ENCODE measurements at regions not wholly inside any gene's neighbourhood (a gene's known extent, or its start where the extent isn't known, plus 50 kb on each side); places are given as distances from the start of the nearest gene placed in this dataset.

- DNase-seq: no peak
These were observed 558.4 kb downstream of the SLC4A3 start for GRCh38 chr2:220185766-220186305.

- DNase-seq: no peak
These were observed 560.6 kb downstream of the SLC4A3 start for GRCh38 chr2:220188031-220188430.

DNA sequence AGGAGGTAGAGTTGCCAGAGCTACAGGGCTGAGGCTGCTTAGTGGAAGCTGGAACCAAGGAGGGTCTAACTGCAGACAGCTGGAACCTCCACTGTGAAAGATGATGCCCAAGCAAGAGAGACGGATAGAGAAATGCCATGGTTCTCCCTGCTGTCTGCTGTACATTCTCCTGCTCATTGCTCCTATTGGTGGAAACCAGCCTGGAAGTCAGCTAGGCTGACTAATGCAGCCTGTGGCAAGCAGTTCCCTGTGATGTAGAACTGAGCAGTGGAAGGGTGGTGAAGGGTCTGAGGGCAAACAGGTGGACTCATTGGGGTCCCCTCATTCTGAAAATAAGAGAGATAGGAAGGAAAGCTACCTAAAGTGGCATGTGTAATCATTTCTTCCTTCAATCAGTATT is 563.6 kb downstream of the SLC4A3 start:
- no peak for DNase-seq

GRCh38 chr2:220191737-220192136 is 564.3 kb downstream of the SLC4A3 start:
- DNase-seq: no peak

GRCh38 chr2:220192994-220193753 is 565.7 kb downstream of the SLC4A3 start:
- DNase-seq: no peak

DNA sequence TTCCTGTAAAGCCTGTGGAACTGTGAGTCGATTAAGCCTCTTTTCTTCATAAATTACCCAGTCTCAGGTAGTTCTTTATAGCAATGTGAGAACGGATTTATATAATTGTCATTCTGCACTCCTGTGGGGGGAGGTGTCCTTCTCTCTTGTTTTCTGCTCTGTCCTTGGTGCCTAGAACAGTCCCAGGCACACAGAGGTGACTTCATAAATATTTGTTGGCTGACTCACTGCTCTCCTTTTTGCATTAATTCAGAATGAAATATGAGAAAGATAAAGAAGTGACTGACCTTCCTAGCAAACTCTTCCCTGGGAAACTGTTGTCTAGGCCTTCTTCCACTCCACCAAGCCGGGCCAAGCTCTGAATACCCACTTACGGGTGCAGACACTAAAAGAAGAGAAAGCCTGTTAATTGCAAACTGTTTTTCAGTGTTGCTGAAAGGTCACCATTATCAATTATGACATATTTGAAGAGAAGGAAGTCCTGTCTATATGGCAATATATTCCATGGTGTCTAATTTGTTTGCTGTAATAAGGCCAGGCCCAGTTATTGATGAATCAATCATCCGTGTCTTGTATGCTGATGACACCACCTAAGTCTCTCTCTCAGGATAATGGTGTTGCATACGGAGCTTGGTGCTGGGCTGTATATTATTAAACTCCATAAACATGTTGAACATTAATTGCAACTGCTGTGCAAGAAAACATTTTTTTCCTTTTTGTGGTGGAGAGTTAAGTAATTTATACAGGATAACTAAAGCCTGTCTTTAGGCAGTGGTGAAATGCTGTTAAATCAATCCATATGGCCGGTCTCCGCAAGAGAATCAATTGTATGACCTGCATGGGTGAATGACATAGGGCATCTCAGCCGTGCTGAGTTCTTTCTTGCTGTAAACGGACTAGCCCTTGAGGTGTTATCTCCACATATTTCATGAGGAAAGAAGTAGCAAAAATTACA is 567.5 kb downstream of the SLC4A3 start:
- DNase-seq: no peak

DNA sequence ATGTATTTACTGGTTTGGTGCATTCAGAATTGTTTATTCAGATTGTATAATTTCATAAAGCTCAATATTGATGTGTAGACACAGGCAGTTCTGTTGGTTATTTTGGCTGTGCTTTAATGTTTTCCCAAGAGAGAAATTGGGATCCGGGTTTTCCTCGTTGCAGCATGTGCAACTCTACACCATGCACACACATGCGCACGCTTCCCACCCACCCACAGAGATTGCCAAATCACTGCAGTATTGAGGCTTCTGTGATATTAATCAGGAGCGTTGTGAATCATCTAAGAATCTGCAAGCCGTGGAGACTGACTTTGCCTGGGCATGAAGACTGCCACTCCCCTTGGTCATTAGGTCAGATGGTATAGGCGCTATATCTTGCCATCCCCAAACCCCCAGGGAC is 571.5 kb downstream of the SLC4A3 start:
- no peak for DNase-seq

DNA sequence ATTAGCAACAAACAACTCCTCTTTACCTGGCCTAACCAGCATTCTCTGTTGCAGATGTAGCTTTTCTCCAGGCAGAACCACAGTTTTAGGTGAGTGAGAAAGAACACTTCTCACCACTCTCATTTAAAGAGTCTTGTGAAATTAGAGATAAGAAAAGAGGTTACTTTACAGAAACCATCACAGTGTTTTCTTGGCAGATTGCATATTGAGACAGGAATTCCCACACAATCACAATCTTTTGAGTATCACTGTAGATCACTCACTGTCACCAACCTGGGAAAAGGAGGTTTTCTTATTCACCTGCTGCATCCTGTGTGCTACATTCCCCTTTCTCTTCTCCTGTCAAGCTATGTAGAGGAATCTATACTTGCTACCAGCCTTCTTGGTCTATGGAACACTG is 574.6 kb downstream of the SLC4A3 start:
- DNase-seq: no peak

GRCh38 chr2:220209093-220209492 is 581.7 kb downstream of the SLC4A3 start:
- DNase-seq: no peak

DNA sequence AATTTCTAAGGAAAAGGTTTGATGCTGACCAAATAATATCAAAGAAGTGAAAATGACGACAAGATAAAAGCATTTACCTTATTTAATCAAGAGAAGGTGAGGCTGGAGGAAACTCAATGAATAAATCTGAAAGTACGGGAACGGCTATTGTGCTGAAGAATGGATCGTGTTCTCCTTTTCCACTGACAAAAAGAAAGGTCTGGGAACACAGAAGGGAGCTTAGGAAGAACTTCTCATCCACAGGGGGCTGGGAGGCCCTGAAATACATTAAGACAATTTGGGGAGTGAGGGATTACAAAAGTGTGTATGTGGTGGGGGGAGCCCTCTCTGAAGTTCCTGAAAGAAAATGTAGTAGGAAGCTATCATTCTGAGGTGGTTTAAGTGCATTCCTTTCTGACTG is 582.3 kb downstream of the SLC4A3 start:
- DNase-seq: no peak

DNA sequence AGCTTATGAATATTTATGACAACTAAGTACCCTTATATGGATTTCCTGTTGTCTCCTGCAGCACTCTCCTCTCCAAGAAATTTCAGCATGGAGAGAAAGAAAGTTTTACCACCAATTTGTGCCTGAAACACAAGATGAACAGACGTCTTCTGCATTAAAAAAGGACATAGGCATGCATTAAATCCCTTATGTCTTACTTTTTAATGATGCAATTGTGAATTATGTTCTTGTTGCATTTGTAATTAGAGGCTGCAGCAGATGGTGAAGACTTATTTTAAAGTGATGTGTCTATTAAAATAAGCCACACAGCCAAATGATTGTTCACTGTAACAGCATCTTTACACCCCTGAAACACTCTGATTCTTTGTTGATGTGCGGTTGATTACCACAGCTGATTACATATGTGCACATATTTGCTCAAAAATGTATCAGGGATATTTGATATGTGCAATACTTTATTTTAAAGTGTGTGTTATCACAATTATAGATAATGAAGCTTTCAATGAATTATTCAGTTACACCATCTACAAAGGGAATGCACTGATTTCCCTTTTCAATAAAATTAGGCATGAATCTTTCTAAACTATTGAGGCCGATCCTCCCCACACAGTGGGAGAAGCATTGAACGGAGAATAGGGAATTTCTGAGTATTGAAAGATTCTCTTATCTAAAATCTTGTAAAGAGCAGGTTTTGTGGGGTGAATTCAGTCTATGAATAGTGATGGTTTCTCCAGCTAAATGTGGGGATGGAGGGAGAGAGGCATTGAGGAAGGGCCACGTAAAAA is 585.1 kb downstream of the SLC4A3 start:
- DNase-seq: no peak

GRCh38 chr2:220215785-220216184 is 588.4 kb downstream of the SLC4A3 start:
- DNase-seq: no peak

DNA sequence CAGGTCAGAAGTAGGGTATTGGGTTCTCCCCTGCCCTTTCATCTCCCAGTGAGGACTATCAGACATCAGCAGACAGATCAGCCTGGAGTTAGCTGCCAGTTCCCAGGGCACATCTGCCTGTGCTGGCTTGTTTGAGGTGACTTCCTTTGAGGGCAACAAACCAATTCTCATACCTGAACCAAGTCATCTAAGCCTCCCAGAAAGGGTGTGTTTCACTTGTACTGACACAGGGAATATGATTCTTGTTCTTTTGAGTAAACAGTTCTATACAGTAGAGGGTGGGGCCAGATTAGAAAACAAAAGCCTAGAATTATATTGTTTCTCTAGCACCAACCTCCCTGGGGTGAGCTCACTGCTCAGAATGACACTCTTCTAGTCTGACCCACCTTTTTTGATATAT is 591.9 kb downstream of the SLC4A3 start:
- DNase-seq: no peak

- no peak for DNase-seq
These were observed 592.6 kb downstream of the SLC4A3 start for GRCh38 chr2:220220009-220220408.

DNA sequence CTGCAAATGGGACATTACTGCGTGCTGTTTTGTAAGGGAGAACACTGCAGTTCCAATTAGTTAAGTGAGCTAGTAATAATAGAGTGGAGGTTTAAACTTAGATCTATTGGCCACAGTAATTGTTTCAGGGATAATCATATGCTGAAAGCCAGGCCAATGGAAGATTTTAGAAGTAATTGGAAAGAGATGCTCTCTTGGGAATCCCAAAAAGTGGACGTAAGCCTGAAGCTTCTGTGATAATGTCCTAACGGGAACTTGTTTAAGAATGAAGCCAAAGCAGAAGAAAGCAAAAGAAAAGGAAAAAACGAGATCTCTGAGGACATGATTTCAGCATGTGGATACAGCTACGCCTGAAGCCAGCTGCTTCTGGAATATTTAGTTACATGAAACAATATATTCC is 594.6 kb downstream of the SLC4A3 start:
- DNase-seq: no peak

GRCh38 chr2:220224691-220225543 is 597.5 kb downstream of the SLC4A3 start:
- no peak for DNase-seq

GRCh38 chr2:220226076-220226475 is 598.6 kb downstream of the SLC4A3 start:
- DNase-seq: no peak

DNA sequence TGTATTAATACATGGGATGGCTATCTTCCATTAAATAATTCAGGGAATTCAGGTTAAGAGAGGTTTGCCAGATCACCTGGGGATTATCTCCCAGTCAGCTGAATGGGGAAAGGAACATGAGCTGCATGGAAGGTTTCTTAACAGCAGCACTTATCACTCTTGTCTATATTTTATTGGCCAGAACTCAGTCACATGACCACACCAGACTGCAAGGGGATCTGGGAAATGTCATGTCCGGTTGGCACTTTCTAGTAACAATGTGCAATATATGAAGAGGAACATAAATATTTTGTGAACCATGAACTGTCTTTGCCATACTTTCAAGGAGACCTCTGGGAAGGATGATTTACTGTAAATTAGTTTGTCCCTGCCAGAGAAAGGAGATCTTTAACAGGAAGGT is 599.1 kb downstream of the SLC4A3 start:
- no peak for DNase-seq

DNA sequence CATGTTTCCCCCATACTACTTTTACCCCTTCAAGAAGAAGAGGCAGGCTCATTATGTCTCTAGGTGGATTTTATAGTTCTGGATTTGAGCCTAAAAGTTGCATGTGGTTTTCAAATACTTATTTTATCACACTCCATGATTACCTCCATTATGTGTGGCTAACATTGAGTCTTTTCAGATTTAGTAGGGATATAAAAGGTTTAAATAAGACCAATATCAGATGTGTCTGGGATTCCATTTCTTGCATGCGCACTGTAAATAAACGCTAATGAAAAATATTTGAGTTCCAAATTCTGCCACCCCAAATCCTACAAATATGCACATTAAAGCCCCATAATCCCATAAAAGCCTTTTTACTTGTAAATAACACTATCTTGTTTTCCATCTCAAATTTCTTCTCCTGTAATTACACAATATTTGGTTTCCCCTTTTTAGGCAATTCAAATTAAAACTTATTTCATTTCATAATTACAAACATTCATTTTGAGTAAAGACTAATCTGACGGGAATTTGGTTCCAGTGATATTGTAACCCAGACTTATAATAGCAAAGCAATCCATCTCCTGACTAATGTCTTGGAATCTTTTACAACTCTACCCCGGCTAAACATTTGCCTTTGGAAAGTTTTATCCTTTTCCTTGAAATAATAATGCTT is 600.0 kb downstream of the SLC4A3 start:
- DNase-seq: no peak

- DNase-seq: no peak
These were observed 601.0 kb downstream of the SLC4A3 start for GRCh38 chr2:220228310-220229006.

GRCh38 chr2:220240641-220241040 is 613.2 kb downstream of the SLC4A3 start:
- DNase-seq: no peak

All from CD4-positive, alpha-beta T cell treated with Interleukin-4 for 4 hours (primary cell).